GM12864 (cell line): ENCODE measurements at regions not wholly inside any gene's neighbourhood (a gene's known extent, or its start where the extent isn't known, plus 50 kb on each side); places are given as distances from the start of the nearest gene placed in this dataset.

ENCODE experiments used
- DNase-seq: peaks from one replicate; pipeline ENCODE4 v3.0.0-alpha.2; 2011; ENCODE audit warnings: low read depth
- H3K4me3 ChIP-seq: 2 replicates; pipeline ENCODE4 v1.5.1; 2011; ENCODE audit warnings: mild to moderate bottlenecking, low read depth, low read length, control low read depth
- CTCF ChIP-seq: IDR thresholded peaks from 2 replicates; pipeline ENCODE4 v1.5.1; 2011; ENCODE audit warnings: low read depth, mild to moderate bottlenecking, moderate library complexity, low read length, control low read depth, inconsistent platforms; ENCODE audit errors: missing control alignments

- DNase-seq, result no peak
- no peak for TF ChIP-seq CTCF
- no peak overlapping the region for H3K4me3 ChIP-seq
Measured at GRCh38 chr5:120199559-120199958, 264.5 kb upstream of the PRR16 start.

DNA sequence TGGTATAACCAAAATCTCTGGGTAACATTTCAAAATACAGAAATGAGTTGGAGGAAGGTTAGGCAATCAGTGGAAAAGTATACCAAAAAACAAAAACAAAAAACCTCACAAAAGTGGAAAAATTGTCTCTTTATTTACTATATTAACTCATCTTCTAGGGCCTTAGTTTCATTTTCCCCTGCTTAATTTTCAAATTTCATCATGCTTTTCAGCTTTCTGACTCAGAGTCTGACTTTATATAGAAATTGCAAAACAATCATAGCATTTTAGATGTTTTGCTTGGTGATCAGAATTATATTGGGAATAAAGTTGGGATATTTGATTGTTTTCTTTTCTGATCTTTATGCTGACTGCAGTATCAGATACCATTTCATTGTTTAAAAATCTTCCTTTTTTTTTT lies 257.0 kb upstream of the PRR16 start:
- no peak for TF ChIP-seq CTCF
- no peak overlapping the region for H3K4me3 ChIP-seq
- no peak for DNase-seq

DNA sequence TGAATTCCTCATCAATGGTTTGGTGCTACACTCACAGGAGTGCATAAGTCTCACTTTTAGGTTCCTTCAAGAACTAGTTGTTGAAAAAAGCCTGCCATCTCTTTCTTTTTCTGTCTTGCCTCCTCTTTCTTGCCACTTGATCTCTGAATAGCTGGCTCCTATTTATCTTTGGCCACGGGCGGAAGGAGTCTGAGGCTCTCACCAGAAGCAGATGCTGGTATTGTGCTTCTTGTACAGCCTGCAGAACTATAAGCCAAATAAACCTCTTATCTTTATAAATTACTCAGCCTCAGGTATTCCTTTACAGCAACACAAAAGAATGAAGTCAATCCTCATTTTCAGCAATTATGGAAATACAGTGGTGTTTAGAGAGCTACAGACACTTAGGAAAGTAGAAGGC lies 247.1 kb upstream of the PRR16 start:
- TF ChIP-seq CTCF, result no peak
- DNase-seq, result no peak
- no peak overlapping the region for H3K4me3 ChIP-seq

- DNase-seq, result no peak
- no peak overlapping the region for H3K4me3 ChIP-seq
- no peak for TF ChIP-seq CTCF
Measured at GRCh38 chr5:120219988-120220387, 244.1 kb upstream of the PRR16 start.

GRCh38 chr5:120225524-120225923 lies 238.6 kb upstream of the PRR16 start:
- TF ChIP-seq CTCF, result no peak
- no peak overlapping the region for H3K4me3 ChIP-seq
- DNase-seq, result no peak

DNA sequence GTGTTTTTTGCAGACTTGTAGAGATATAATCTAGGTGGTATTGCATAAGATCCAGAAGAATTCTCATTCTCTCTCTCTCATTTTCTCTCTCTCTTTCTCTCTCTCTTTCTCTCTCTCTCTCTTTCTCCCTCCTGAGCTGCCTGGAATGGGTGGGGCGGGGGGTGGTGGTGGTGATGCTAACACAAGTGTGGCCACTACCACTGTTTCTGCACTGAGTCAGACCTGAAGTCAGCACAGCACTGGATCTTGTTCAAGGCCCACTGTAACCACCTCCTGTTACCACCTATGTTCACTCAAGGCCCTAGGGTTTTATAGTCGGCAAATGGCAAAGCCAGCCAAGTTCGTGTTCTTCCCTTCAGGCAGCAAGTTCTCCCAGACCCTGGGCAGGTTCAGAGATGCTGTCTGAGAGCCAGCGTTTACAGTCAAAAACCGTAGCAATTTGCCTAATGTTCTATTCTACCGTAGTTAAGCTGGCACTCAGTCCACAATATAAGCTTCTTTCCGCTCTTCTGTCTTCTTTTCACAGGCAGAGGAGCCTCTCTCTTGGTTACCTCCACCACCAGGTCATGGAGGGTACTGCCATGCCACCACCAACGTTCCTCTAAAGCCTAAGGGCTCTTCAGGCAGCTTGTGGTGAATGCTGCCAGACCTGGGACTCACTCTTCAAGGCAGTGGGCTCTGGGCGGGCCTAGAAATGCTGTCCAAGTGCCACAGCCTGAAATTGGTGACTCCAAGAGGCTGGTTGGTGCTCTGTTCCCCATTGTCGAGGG lies 235.7 kb upstream of the PRR16 start:
- no peak for DNase-seq
- peak; percentile 18 for TF ChIP-seq CTCF
- no peak overlapping the region for H3K4me3 ChIP-seq

GRCh38 chr5:120229036-120229435 lies 235.1 kb upstream of the PRR16 start:
- no peak for DNase-seq
- no peak overlapping the region for H3K4me3 ChIP-seq
- TF ChIP-seq CTCF, result no peak
